Activated CD8-positive, alpha-beta T cell treated with anti-CD3 and anti-CD28 coated beads for 36 hours (primary cell): ENCODE measurements at regions not wholly inside any gene's neighbourhood (a gene's known extent, or its start where the extent isn't known, plus 50 kb on each side); places are given as distances from the start of the nearest gene placed in this dataset.
A peak's percentile ranks its signal among the peaks of the same experiment; 100 is the strongest.
"Not testable (repeated sequence)": the region's sequence is repeated elsewhere in the genome, so short reads cannot be mapped to it uniquely, and the experiment has no call there.

Experiments
- ATAC-seq: fragments of 200-7000 bp; cut with Tn5 transposase; one replicate; pipeline ENCODE4 v1.10.0; 2021; ENCODE audit warnings: mild to moderate bottlenecking, moderate library complexity
- CTCF ChIA-PET: fragments of 350-600 bp; sonication (Branson Sonifier 250); formaldehyde crosslinking; loops from one replicate; lab custom pipeline; 2021; ENCODE audit warnings: antibody characterized with exemption; lab: Charles Lee
- POLR2A ChIA-PET: fragments of 350-600 bp; sonication (Branson Sonifier 250); formaldehyde crosslinking; loops from one replicate; lab custom pipeline; 2021; ENCODE audit warnings: antibody characterized with exemption; lab: Charles Lee
- DNase-seq: peaks from one replicate; pipeline ENCODE4 v3.0.0-alpha.2; 2020
- H3K27ac Mint-ChIP-seq: one replicate; pipeline ENCODE4 v1.8.0; 2021; ENCODE audit warnings: mild to moderate bottlenecking, mixed read lengths
- H3K27me3 Mint-ChIP-seq: one replicate; pipeline ENCODE4 v1.8.0; 2021; ENCODE audit warnings: mixed read lengths
- H3K36me3 Mint-ChIP-seq: one replicate; pipeline ENCODE4 v1.8.0; 2021; ENCODE audit warnings: low read depth, mixed read lengths
- H3K4me1 Mint-ChIP-seq: one replicate; pipeline ENCODE4 v1.8.0; 2021; ENCODE audit warnings: low read depth, mixed read lengths
- H3K4me3 Mint-ChIP-seq: one replicate; pipeline ENCODE4 v1.8.0; 2021; ENCODE audit warnings: mild to moderate bottlenecking, moderate library complexity, mixed read lengths
- H3K9me3 Mint-ChIP-seq: one replicate; pipeline ENCODE4 v1.8.0; 2021; ENCODE audit warnings: mixed read lengths
- CTCF ChIP-seq: fragments of 200-600 bp; IDR thresholded peaks from one replicate; pipeline ENCODE4 v1.8.0; 2022; ENCODE audit warnings: antibody characterized with exemption, mild to moderate bottlenecking
- intact Hi-C: fragments of 100-400 bp; cut with micrococcal nuclease; formaldehyde crosslinking; loops from one replicate; pipeline ENCODE4 v1.10.0; 2022

GRCh38 chr7:106713452-106713851 is 52.5 kb upstream of the CCDC71L start:
- DNase-seq, H3K4me1 Mint-ChIP-seq, POLR2A ChIA-PET, H3K27ac Mint-ChIP-seq, intact Hi-C loops, H3K27me3 Mint-ChIP-seq, CTCF ChIA-PET, H3K36me3 Mint-ChIP-seq, ATAC-seq, H3K4me3 Mint-ChIP-seq: not testable (repeated sequence)
- H3K9me3 Mint-ChIP-seq = peaks cover 12% of the 10 kb centered on the region

- Mint-ChIP-seq H3K36me3 (peaks cover 11% of the 10 kb centered on the region), H3K27ac (peak overlapping the region; percentile 46), H3K9me3 (peaks cover 15% of the 10 kb centered on the region)
- ATAC-seq, intact Hi-C loops, CTCF ChIA-PET, H3K4me3 Mint-ChIP-seq, H3K27me3 Mint-ChIP-seq, DNase-seq, H3K4me1 Mint-ChIP-seq: not testable (repeated sequence)
- POLR2A ChIA-PET = interaction anchor here (0.5 to 1.0 kb wide), 2 partner anchors 11 to 632 kb away, joined by 3 read pairs; no protein-coding TSS in a partner anchor
These were observed 53.9 kb upstream of the CCDC71L start for GRCh38 chr7:106714590-106715442.

- no peak overlapping the region for H3K27ac Mint-ChIP-seq
- peaks cover 13% of the 10 kb centered on the region for H3K4me1 Mint-ChIP-seq
- H3K4me3 Mint-ChIP-seq = no peak overlapping the region
- intact Hi-C loops = no loop called here
- peaks cover 11% of the 10 kb centered on the region for H3K36me3 Mint-ChIP-seq
- ChIA-PET CTCF (no interaction called here), POLR2A (interaction anchor here (0.5 to 1.5 kb wide), 4 partner anchors 11 to 633 kb away, joined by 3 to 4 read pairs (median 3); partner anchors contain the start of gene CCDC71L)
- H3K27me3 Mint-ChIP-seq = no peaks in the 10 kb centered on the region
- no peak for DNase-seq
- H3K9me3 Mint-ChIP-seq = peaks cover 16% of the 10 kb centered on the region
- no peak for ATAC-seq
- TF ChIP-seq CTCF = no peak
These were observed 54.8 kb upstream of the CCDC71L start for GRCh38 chr7:106715730-106716129.

- ATAC-seq = no peak
- TF ChIP-seq CTCF = no peak
- H3K27me3 Mint-ChIP-seq = no peaks in the 10 kb centered on the region
- H3K36me3 Mint-ChIP-seq = peaks cover 11% of the 10 kb centered on the region
- intact Hi-C loops = no loop called here
- no peak for DNase-seq
- ChIA-PET POLR2A (interaction anchor here (0.6 to 3.1 kb wide), 8 partner anchors 10 to 451 kb away, joined by 3 to 11 read pairs (median 4); partner anchors contain the start of gene CCDC71L), CTCF (interaction anchor here (1.0 to 2.4 kb wide), 4 partner anchors 8 to 61 kb away, joined by 3 to 14 read pairs (median 8); partner anchors contain the start of gene CCDC71L)
- H3K27ac Mint-ChIP-seq = no peak overlapping the region
- H3K4me3 Mint-ChIP-seq = no peak overlapping the region
- peaks cover 14% of the 10 kb centered on the region for H3K4me1 Mint-ChIP-seq
- peaks cover 14% of the 10 kb centered on the region for H3K9me3 Mint-ChIP-seq
These were observed 56.4 kb upstream of the CCDC71L start for GRCh38 chr7:106717254-106717954.

- H3K4me3 Mint-ChIP-seq = no peak overlapping the region
- ATAC-seq = peak; percentile 96
- POLR2A ChIA-PET = interaction anchor here (0.6 to 3.1 kb wide), 7 partner anchors 11 to 471 kb away, joined by 3 to 11 read pairs (median 5); partner anchors contain the start of gene CCDC71L
- H3K27ac Mint-ChIP-seq = no peak overlapping the region
- peaks cover 14% of the 10 kb centered on the region for H3K9me3 Mint-ChIP-seq
- peaks cover 2% of the 10 kb centered on the region for H3K27me3 Mint-ChIP-seq
- no peak for TF ChIP-seq CTCF
- peak; percentile 94 for DNase-seq
- H3K36me3 Mint-ChIP-seq = peaks cover 11% of the 10 kb centered on the region
- CTCF ChIA-PET = interaction anchor here (1.0 to 2.4 kb wide), 4 partner anchors 9 to 61 kb away, joined by 3 to 14 read pairs (median 8); partner anchors contain the start of gene CCDC71L
- peaks cover 15% of the 10 kb centered on the region for H3K4me1 Mint-ChIP-seq
- intact Hi-C loops = no loop called here
These were observed 57.3 kb upstream of the CCDC71L start for GRCh38 chr7:106717955-106718871.
